Neural crest cell (in vitro differentiated cells): ENCODE measurements at regions not wholly inside any gene's neighbourhood (a gene's known extent, or its start where the extent isn't known, plus 50 kb on each side); places are given as distances from the start of the nearest gene placed in this dataset.

Source experiments
- DNase-seq: peaks from one replicate; pipeline ENCODE4 v3.0.0; 2021; ENCODE audit warnings: low read depth, mixed read lengths, low spot score
- H3K27ac Mint-ChIP-seq: one replicate; pipeline ENCODE4 v1.8.0; 2021; ENCODE audit warnings: mild to moderate bottlenecking, mixed read lengths; ENCODE audit not compliant: unreplicated experiment
- H3K27me3 Mint-ChIP-seq: 2 replicates; pipeline ENCODE4 v1.8.0; 2021; ENCODE audit warnings: low read depth, mild to moderate bottlenecking, mixed read lengths
- H3K36me3 Mint-ChIP-seq: 2 replicates; pipeline ENCODE4 v1.8.0; 2021; ENCODE audit warnings: low read depth, mild to moderate bottlenecking, mixed read lengths
- H3K4me1 Mint-ChIP-seq: 2 replicates; pipeline ENCODE4 v1.8.0; 2021; ENCODE audit warnings: mixed read lengths
- H3K4me3 Mint-ChIP-seq: one replicate; pipeline ENCODE4 v1.8.0; 2021; ENCODE audit warnings: mild to moderate bottlenecking, mixed read lengths
- H3K9me3 Mint-ChIP-seq: 2 replicates; pipeline ENCODE4 v1.8.0; 2021; ENCODE audit warnings: mixed read lengths
- CTCF ChIP-seq: fragments of 200-600 bp; sonication (generic); conservative IDR thresholded peaks from 2 replicates; pipeline ENCODE4 v1.5.0; 2021; ENCODE audit warnings: antibody characterized with exemption, mild to moderate bottlenecking

GRCh38 chr3:184637705-184638104 is 74.2 kb downstream of the MAGEF1 start:
- H3K36me3 Mint-ChIP-seq: no peaks in the 10 kb centered on the region
- no peak for TF ChIP-seq CTCF
- H3K4me3 Mint-ChIP-seq: no peak overlapping the region
- no peak for DNase-seq
- no peak overlapping the region for H3K27ac Mint-ChIP-seq
- no peaks in the 10 kb centered on the region for H3K27me3 Mint-ChIP-seq
- peaks cover 35% of the 10 kb centered on the region for H3K4me1 Mint-ChIP-seq
- no peaks in the 10 kb centered on the region for H3K9me3 Mint-ChIP-seq

- DNase-seq: peak; percentile 48
Measured at GRCh38 chr3:184636741-184637316, 75.0 kb downstream of the MAGEF1 start.

GRCh38 chr3:184635774-184636173 is 74.2 kb downstream of the EPHB3 start:
- Mint-ChIP-seq H3K9me3 (no peaks in the 10 kb centered on the region), H3K27ac (peak overlapping the region; percentile 87), H3K4me3 (no peak overlapping the region), H3K4me1 (peaks cover 34% of the 10 kb centered on the region), H3K36me3 (no peaks in the 10 kb centered on the region), H3K27me3 (no peaks in the 10 kb centered on the region)
- DNase-seq: no peak
- TF ChIP-seq CTCF: no peak

More at GRCh38 chr3:184636741-184637316, 75.0 kb downstream of the MAGEF1 start:
- Mint-ChIP-seq H3K9me3 (no peaks in the 10 kb centered on the region), H3K27ac (no peak overlapping the region), H3K27me3 (no peaks in the 10 kb centered on the region), H3K4me1 (peaks cover 35% of the 10 kb centered on the region), H3K4me3 (peak overlapping the region; percentile 32), H3K36me3 (no peaks in the 10 kb centered on the region)
- TF ChIP-seq CTCF: no peak

GRCh38 chr3:184635126-184635525 is 73.5 kb downstream of the EPHB3 start:
- no peak for TF ChIP-seq CTCF
- H3K27me3 Mint-ChIP-seq: no peaks in the 10 kb centered on the region
- no peaks in the 10 kb centered on the region for H3K36me3 Mint-ChIP-seq
- H3K4me3 Mint-ChIP-seq: no peak overlapping the region
- H3K9me3 Mint-ChIP-seq: no peaks in the 10 kb centered on the region
- peak overlapping the region; percentile 87 for H3K27ac Mint-ChIP-seq
- no peak for DNase-seq
- peaks cover 34% of the 10 kb centered on the region for H3K4me1 Mint-ChIP-seq

GRCh38 chr3:184633237-184633579 is 71.6 kb downstream of the EPHB3 start:
- no peaks in the 10 kb centered on the region for H3K9me3 Mint-ChIP-seq
- H3K4me1 Mint-ChIP-seq: peaks cover 48% of the 10 kb centered on the region
- no peaks in the 10 kb centered on the region for H3K36me3 Mint-ChIP-seq
- no peak for TF ChIP-seq CTCF
- no peak for DNase-seq
- peak overlapping the region; percentile 83 for H3K27ac Mint-ChIP-seq
- H3K27me3 Mint-ChIP-seq: no peaks in the 10 kb centered on the region
- no peak overlapping the region for H3K4me3 Mint-ChIP-seq
